Ectodermal cell (in vitro differentiated cells): ENCODE measurements at regions not wholly inside any gene's neighbourhood (a gene's known extent, or its start where the extent isn't known, plus 50 kb on each side); places are given as distances from the start of the nearest gene placed in this dataset.

Source experiments
- H3K27ac ChIP-seq: 2 replicates; pipeline ENCODE4 v1.7.0; 2013; ENCODE audit warnings: mild to moderate bottlenecking, low read depth, low read length; ENCODE audit not compliant: insufficient read depth, poor library complexity, severe bottlenecking
- H3K27me3 ChIP-seq: 2 replicates; pipeline ENCODE4 v1.7.0; 2013; ENCODE audit warnings: mild to moderate bottlenecking, low read length; ENCODE audit not compliant: insufficient read depth, control insufficient read depth, poor library complexity, severe bottlenecking
- H3K36me3 ChIP-seq: one replicate; pipeline ENCODE4 v1.7.0; 2013; ENCODE audit warnings: low read length; ENCODE audit not compliant: control insufficient read depth, insufficient read depth
- H3K4me1 ChIP-seq: one replicate; pipeline ENCODE4 v1.7.0; 2013; ENCODE audit warnings: low read length; ENCODE audit not compliant: control insufficient read depth, insufficient read depth
- H3K4me3 ChIP-seq: 2 replicates; pipeline ENCODE4 v1.7.0; 2013; ENCODE audit warnings: low read depth, low read length, control low read depth; ENCODE audit not compliant: insufficient read depth
- H3K9me3 ChIP-seq: 2 replicates; pipeline ENCODE4 v1.7.0; 2013; ENCODE audit warnings: mild to moderate bottlenecking, low read length, moderate library complexity; ENCODE audit not compliant: control insufficient read depth
- WGBS, 2 experiments: methylation state at CpG; one replicate each; pipeline ENCODE4 v1.1.7; 2013; ENCODE audit warnings: missing lambda C conversion rate in 2 of 2; 5-methylcytosine and 5-hydroxymethylcytosine counted together

GRCh38 chr15:91717811-91718210 lies 135.7 kb upstream of the SLCO3A1 start:
- 92 to 95% methylated on average over 3 of the region's 3 CpGs for WGBS, 2 experiments
- H3K36me3 ChIP-seq: no peaks in the 10 kb centered on the region

GRCh38 chr15:91723959-91724358 lies 129.5 kb upstream of the SLCO3A1 start:
- no peak overlapping the region for H3K4me3 ChIP-seq
- H3K4me1 ChIP-seq: no peaks in the 10 kb centered on the region
- H3K36me3 ChIP-seq: no peaks in the 10 kb centered on the region
- no peaks in the 10 kb centered on the region for H3K9me3 ChIP-seq
- 91 to 94% methylated on average over 6 of the region's 6 CpGs for WGBS, 2 experiments
- no peak overlapping the region for H3K27ac ChIP-seq
- H3K27me3 ChIP-seq: no peaks in the 10 kb centered on the region

More at GRCh38 chr15:91717811-91718210, 135.7 kb upstream of the SLCO3A1 start:
- no peaks in the 10 kb centered on the region for H3K4me1 ChIP-seq
- H3K27me3 ChIP-seq: no peaks in the 10 kb centered on the region
- H3K4me3 ChIP-seq: no peak overlapping the region
- H3K27ac ChIP-seq: no peak overlapping the region
- H3K9me3 ChIP-seq: no peaks in the 10 kb centered on the region

GRCh38 chr15:91733661-91734060 lies 119.8 kb upstream of the SLCO3A1 start:
- H3K4me3 ChIP-seq: no peak overlapping the region
- WGBS, 2 experiments: 77 to 81% methylated on average over 6 of the region's 6 CpGs
- no peaks in the 10 kb centered on the region for H3K9me3 ChIP-seq
- no peaks in the 10 kb centered on the region for H3K4me1 ChIP-seq
- no peaks in the 10 kb centered on the region for H3K27me3 ChIP-seq
- no peaks in the 10 kb centered on the region for H3K36me3 ChIP-seq
- H3K27ac ChIP-seq: no peak overlapping the region

GRCh38 chr15:91737151-91737818 lies 116.2 kb upstream of the SLCO3A1 start:
- H3K9me3 ChIP-seq: no peaks in the 10 kb centered on the region
- peaks cover 2% of the 10 kb centered on the region for H3K4me1 ChIP-seq
- 87 to 89% methylated on average over 12 of the region's 13 CpGs for WGBS, 2 experiments
- no peaks in the 10 kb centered on the region for H3K27me3 ChIP-seq
- no peak overlapping the region for H3K4me3 ChIP-seq
- no peak overlapping the region for H3K27ac ChIP-seq
- H3K36me3 ChIP-seq: no peaks in the 10 kb centered on the region

GRCh38 chr15:91741986-91742385 lies 111.5 kb upstream of the SLCO3A1 start:
- Histone ChIP-seq H3K27me3 (no peaks in the 10 kb centered on the region), H3K4me1 (peaks cover 2% of the 10 kb centered on the region), H3K27ac (no peak overlapping the region), H3K4me3 (no peak overlapping the region), H3K9me3 (no peaks in the 10 kb centered on the region), H3K36me3 (no peaks in the 10 kb centered on the region)
- WGBS, 2 experiments: 50 to 58% methylated on average over 6 to 7 of the region's 7 CpGs

DNA sequence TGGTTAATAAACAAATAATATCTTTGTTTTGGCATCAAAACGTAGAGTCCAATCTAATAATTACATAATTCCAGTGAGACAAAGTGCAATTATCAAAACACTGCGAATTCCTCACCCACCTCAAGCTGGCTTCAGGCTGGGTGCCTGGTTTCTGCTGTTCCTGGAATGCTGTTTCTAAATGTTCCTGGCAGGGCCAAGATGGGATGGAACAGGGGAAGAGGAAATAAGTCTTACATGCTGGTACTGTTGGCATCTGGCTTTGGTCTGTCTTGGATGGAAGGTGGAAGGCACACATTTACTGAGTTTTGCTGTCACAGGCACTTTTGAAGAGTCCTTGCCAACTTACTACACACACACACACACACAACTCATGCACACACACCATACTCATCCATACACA lies 101.9 kb upstream of the SLCO3A1 start:
- Histone ChIP-seq H3K9me3 (no peaks in the 10 kb centered on the region), H3K4me1 (peaks cover 7% of the 10 kb centered on the region), H3K27ac (no peak overlapping the region), H3K27me3 (no peaks in the 10 kb centered on the region), H3K36me3 (no peaks in the 10 kb centered on the region), H3K4me3 (no peak overlapping the region)
- WGBS, 2 experiments: 95 to 96% methylated on average over 2 of the region's 2 CpGs

GRCh38 chr15:91752081-91752785 lies 101.3 kb upstream of the SLCO3A1 start:
- Histone ChIP-seq H3K4me1 (peaks cover 7% of the 10 kb centered on the region), H3K27me3 (no peaks in the 10 kb centered on the region), H3K4me3 (no peak overlapping the region), H3K9me3 (no peaks in the 10 kb centered on the region), H3K27ac (no peak overlapping the region), H3K36me3 (no peaks in the 10 kb centered on the region)
- WGBS, 2 experiments: 77 to 80% methylated on average over 8 of the region's 8 CpGs

DNA sequence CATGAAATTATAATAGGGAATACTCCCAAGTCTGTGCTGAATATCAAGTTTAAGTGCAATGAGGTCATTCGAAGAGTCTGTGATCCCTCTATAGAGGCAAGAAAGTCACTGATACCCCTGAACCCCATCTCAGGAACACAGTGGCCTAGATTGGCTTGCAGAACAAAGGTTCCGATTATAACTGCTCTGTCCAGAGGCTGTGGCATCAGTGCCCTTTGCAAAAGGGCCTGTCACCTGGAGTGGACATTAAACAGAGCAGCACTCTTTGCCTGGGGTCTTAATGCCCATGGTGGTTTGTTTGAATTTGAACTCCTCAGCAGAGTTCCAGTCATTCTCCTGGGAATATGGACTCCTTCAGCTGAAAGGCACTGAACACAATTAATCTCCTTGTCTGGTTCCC lies 93.9 kb upstream of the SLCO3A1 start:
- no peaks in the 10 kb centered on the region for H3K27me3 ChIP-seq
- WGBS, 2 experiments: 95 to 96% methylated on average over 2 of the region's 2 CpGs
- H3K9me3 ChIP-seq: no peaks in the 10 kb centered on the region
- no peak overlapping the region for H3K27ac ChIP-seq
- H3K36me3 ChIP-seq: no peaks in the 10 kb centered on the region
- H3K4me1 ChIP-seq: no peaks in the 10 kb centered on the region
- H3K4me3 ChIP-seq: no peak overlapping the region

- H3K9me3 ChIP-seq: no peaks in the 10 kb centered on the region
- H3K4me1 ChIP-seq: no peaks in the 10 kb centered on the region
- no peak overlapping the region for H3K4me3 ChIP-seq
- H3K36me3 ChIP-seq: no peaks in the 10 kb centered on the region
- H3K27ac ChIP-seq: no peak overlapping the region
- 95 to 96% methylated on average over 3 of the region's 3 CpGs for WGBS, 2 experiments
- H3K27me3 ChIP-seq: no peaks in the 10 kb centered on the region
Observed at GRCh38 chr15:91765660-91766059, 87.8 kb upstream of the SLCO3A1 start.

DNA sequence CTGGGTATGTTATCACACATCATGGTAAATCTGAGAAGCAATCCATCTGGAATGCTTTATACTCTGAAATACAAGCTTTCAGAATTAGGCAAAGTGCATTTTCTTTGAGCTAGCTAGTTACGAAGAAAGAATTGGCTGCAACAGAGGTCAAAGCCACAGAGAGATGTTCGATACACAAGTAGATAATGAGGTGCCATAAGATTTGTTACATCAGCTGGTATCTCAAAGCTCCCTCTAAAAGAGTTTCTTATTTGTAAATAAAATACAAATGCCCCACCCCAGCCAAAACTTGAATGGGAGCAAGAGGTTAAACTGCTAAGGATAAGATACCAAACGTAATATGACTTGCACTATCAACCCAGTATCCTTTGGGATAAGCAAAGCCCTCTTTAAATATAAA lies 84.0 kb upstream of the SLCO3A1 start:
- Histone ChIP-seq H3K27ac (no peak overlapping the region), H3K9me3 (no peaks in the 10 kb centered on the region), H3K4me1 (no peaks in the 10 kb centered on the region), H3K36me3 (no peaks in the 10 kb centered on the region), H3K27me3 (no peaks in the 10 kb centered on the region), H3K4me3 (no peak overlapping the region)
- 93 to 100% methylated on average over 2 to 3 of the region's 3 CpGs for WGBS, 2 experiments
